GM19035 (cell line): ENCODE measurements at regions not wholly inside any gene's neighbourhood (a gene's known extent, or its start where the extent isn't known, plus 50 kb on each side); places are given as distances from the start of the nearest gene placed in this dataset.

ENCODE experiments used
- ATAC-seq: cut with Tn5 transposase; IDR thresholded peaks from one replicate; pipeline ENCODE4 v1.9.1; 2021; ENCODE audit not compliant: unreplicated experiment

- no peak for ATAC-seq
Observed at GRCh38 chr1:93746021-93746812, 64.6 kb upstream of the BCAR3 start.

GRCh38 chr1:93744299-93744988, 62.8 kb upstream of the BCAR3 start:
- no peak for ATAC-seq

- no peak for ATAC-seq
Observed at GRCh38 chr1:93743465-93743864, 61.8 kb upstream of the BCAR3 start.

- ATAC-seq = no peak
Observed at GRCh38 chr1:93740601-93741031, 59.0 kb upstream of the BCAR3 start.

GRCh38 chr1:93740157-93740556, 58.5 kb upstream of the BCAR3 start:
- ATAC-seq = no peak

- ATAC-seq = no peak
Observed at GRCh38 chr1:93739472-93739871, 57.8 kb upstream of the BCAR3 start.

- no peak for ATAC-seq
Observed at GRCh38 chr1:93738926-93739325, 57.3 kb upstream of the BCAR3 start.

- ATAC-seq = no peak
Observed at GRCh38 chr1:93738075-93738622, 56.5 kb upstream of the BCAR3 start.

GRCh38 chr1:93735722-93736121, 54.1 kb upstream of the BCAR3 start:
- ATAC-seq = no peak

GRCh38 chr1:93734999-93735398, 53.4 kb upstream of the BCAR3 start:
- ATAC-seq = no peak

GRCh38 chr1:93733340-93733739, 51.7 kb upstream of the BCAR3 start:
- ATAC-seq = no peak

GRCh38 chr1:93732514-93732913, 50.9 kb upstream of the BCAR3 start:
- no peak for ATAC-seq
